ENCODE measurements at regions not wholly inside any gene's neighbourhood (a gene's known extent, or its start where the extent isn't known, plus 50 kb on each side); places are given as distances from the start of the nearest gene placed in this dataset.

DNA sequence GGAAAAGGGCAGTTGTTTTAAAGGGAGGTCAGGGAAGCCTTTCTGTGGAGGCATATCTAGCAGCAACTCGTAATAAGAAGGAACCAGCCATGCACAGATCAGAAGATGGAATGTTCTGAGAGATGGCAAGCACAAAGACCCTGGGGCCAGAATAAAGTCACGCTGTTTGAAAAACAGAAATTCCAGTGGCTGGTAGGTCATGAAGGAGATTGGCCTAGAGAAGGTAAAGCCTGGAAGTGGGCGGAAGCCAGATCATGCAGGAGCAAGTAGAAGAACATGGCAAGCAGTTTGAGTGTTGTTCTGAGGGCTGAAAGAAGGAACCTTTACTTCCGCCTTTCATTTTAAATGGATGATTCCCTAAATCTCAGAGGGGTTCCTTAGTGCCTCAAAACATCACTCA, 208.1 kb upstream of the PPP2R3A start:
- Mint-ChIP-seq H3K27me3 (ENCODE audit: low read depth) (no peaks in the 10 kb centered on the region), H3K9me3 (peaks cover 0 to 3% of the 10 kb centered on the region in 2 donors), H3K4me3 (no peak overlapping the region), H3K27ac (no peak overlapping the region), H3K4me1 (ENCODE audit: low read depth) (no peaks in the 10 kb centered on the region), H3K36me3 (ENCODE audit: insufficient read depth in 2 of 2) (no peaks in the 10 kb centered on the region)
- no peak for DNase-seq
- ATAC-seq (replicated peaks in 1 of 2), result no peak

DNA sequence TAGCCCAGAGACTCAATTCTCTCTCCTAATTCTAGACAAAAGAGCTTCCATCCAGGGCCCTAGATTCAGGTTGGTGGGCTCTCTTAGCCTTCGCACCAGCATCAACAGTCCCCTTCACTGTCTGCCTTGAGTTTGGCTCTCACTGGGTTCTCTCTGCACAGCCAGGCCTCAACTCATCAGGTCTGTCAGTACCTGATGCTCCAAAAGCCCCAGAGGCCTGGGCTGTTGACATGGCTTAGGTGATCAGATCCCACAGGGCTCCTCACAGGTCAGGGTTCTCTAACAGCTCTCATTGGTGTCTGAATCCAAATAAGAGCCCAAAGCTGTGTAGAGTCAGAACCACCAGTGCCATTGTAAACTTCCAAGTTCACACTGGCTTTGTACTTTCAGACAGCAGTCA, 206.6 kb upstream of the PPP2R3A start:
- no peaks in the 10 kb centered on the region for H3K4me1 Mint-ChIP-seq (ENCODE audit: low read depth)
- DNase-seq (no peak), ATAC-seq (replicated peaks in 1 of 2) (no peak)
- H3K4me3 Mint-ChIP-seq, result no peak overlapping the region
- H3K36me3 Mint-ChIP-seq (ENCODE audit: insufficient read depth in 2 of 2), result no peaks in the 10 kb centered on the region
- peaks cover 0 to 3% of the 10 kb centered on the region in 2 donors for H3K9me3 Mint-ChIP-seq
- H3K27ac Mint-ChIP-seq, result no peak overlapping the region
- H3K27me3 Mint-ChIP-seq (ENCODE audit: low read depth), result no peaks in the 10 kb centered on the region

DNA sequence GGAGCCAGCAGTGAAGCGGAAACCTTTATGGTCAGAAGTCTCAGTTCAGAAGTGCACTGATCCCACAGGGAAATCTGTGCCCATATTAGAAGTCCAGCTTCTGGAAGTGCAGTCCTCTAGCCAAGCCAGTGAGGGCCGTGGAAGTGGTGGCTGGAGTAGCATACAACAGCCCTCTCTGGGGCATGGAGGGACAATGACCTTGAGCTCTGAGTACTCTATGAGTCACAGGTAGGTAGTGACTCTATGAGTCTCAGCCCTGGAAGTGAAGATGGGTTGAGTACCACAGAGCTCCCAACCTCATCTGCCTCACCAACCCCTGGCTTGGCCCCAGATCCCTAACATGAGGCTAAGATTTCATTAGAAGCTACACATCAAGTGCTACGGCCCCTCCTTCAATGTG, 205.9 kb upstream of the PPP2R3A start:
- no peaks in the 10 kb centered on the region for H3K4me1 Mint-ChIP-seq (ENCODE audit: low read depth)
- no peaks in the 10 kb centered on the region for H3K27me3 Mint-ChIP-seq (ENCODE audit: low read depth)
- peaks cover 1 to 4% of the 10 kb centered on the region in 2 donors for H3K9me3 Mint-ChIP-seq
- no peak overlapping the region for H3K4me3 Mint-ChIP-seq
- ATAC-seq (replicated peaks in 1 of 2) (no peak), DNase-seq (no peak)
- H3K27ac Mint-ChIP-seq, result no peak overlapping the region
- H3K36me3 Mint-ChIP-seq (ENCODE audit: insufficient read depth in 2 of 2), result no peaks in the 10 kb centered on the region

DNA sequence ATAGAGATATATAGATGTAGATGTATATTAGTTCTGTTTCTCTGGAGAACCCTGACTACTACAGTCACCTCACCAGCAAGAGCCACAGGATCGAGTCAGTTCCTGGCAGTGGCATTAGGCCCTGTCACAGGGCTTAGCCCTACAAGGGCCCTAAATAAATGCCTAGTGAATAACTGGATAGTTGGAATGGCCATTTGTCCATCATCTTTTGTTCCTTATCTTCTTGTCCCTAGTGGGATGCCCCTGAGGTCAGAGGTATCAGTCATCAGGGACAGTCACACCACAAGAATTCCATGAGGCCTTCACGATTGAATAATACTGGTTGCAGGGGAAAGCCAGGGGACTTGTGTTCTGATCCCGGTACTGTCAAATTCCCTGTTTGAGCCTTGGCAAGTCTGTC, 204.9 kb upstream of the PPP2R3A start:
- H3K4me1 Mint-ChIP-seq (ENCODE audit: low read depth), result no peaks in the 10 kb centered on the region
- H3K27me3 Mint-ChIP-seq (ENCODE audit: low read depth), result no peaks in the 10 kb centered on the region
- H3K4me3 Mint-ChIP-seq, result no peak overlapping the region
- DNase-seq, result no peak
- no peak for ATAC-seq (replicated peaks in 1 of 2)
- no peak overlapping the region for H3K27ac Mint-ChIP-seq
- H3K36me3 Mint-ChIP-seq (ENCODE audit: insufficient read depth in 2 of 2), result no peaks in the 10 kb centered on the region
- H3K9me3 Mint-ChIP-seq, result peaks cover 1 to 4% of the 10 kb centered on the region in 2 donors

DNA sequence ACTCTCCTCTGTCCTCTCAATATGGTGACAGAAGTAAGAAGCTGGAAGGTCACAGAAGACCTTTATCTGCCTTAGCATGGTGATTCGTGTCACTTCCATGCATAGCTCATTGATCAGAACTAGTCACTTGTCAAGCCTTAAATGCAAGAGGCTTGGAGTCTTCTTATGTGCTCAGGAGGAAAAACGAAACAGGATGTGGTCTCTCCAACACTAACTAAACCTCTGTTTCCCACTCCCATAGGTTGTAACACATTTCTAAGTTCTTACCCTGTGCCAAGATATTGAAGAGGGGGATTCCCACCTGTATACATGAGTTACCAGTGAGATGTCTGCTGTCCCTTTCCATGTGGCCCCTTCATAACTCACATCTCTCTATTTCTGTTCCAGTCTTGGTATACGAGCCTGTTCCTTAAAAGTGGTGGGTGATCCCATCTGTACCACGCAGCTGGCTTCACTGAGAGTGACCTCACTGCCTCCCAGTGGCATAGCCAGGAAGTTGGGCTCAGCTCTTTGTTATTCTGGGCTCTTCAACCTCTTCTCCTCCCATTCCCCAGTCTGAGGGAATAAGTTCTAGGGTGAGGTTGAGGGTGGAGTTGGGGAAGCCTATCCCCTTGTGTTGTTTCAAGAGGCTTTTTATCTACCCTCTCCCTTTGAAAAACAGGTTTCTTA, 203.2 kb upstream of the PPP2R3A start:
- H3K4me3 Mint-ChIP-seq, result no peak overlapping the region
- H3K4me1 Mint-ChIP-seq (ENCODE audit: low read depth), result no peaks in the 10 kb centered on the region
- no peak overlapping the region for H3K27ac Mint-ChIP-seq
- peaks cover 3 to 6% of the 10 kb centered on the region in 2 donors for H3K9me3 Mint-ChIP-seq
- no peaks in the 10 kb centered on the region for H3K27me3 Mint-ChIP-seq (ENCODE audit: low read depth)
- H3K36me3 Mint-ChIP-seq (ENCODE audit: insufficient read depth in 2 of 2), result no peaks in the 10 kb centered on the region
- ATAC-seq (replicated peaks in 1 of 2) (no peak), DNase-seq (no peak)

DNA sequence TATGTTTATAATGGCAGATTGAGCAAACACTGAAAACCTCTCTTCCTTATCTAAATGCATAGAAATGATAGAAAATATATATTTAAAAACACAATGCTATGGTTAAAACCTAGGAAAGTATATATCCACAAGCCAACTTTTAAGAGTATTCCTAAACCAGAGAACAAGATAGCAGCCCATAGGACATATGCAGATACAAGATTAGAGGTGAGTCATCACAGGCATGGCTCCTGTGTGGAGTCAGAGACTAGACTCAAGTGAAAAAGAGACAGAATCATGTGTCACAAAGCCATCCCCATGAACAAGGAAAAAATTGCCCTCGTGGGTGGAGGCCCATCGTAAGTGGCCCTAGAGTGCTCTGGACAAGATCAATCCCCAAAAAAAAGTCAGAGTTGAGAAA, 199.4 kb upstream of the PPP2R3A start:
- Mint-ChIP-seq H3K36me3 (ENCODE audit: insufficient read depth in 2 of 2) (no peaks in the 10 kb centered on the region), H3K4me1 (ENCODE audit: low read depth) (no peaks in the 10 kb centered on the region), H3K4me3 (no peak overlapping the region), H3K9me3 (peaks cover 3 to 6% of the 10 kb centered on the region in 2 donors), H3K27ac (no peak overlapping the region), H3K27me3 (ENCODE audit: low read depth) (no peaks in the 10 kb centered on the region)
- DNase-seq, result no peak
- no peak for ATAC-seq (replicated peaks in 1 of 2)

DNA sequence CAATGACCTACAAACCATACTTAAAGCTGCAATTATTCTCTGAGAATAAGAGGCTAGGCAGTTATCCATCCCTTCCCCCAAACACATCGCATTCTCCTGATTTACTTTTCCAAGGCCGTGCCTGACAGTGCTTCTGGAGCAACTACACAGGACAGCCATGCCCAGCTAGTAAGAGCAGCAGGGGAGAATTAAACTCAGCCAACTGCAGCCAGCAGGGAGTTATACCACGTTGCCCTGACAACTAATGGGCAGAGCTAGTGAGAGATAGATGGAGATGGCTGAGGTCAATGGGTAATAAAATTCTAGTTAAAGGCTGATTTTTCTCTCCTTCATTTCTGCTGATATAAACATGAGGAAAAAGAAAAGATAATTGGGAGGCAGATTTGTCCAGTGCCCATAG, 193.8 kb upstream of the PPP2R3A start:
- Mint-ChIP-seq H3K27ac (no peak overlapping the region), H3K4me1 (ENCODE audit: low read depth) (no peaks in the 10 kb centered on the region), H3K9me3 (peaks cover 2% of the 10 kb centered on the region in 2 donors), H3K27me3 (ENCODE audit: low read depth) (no peaks in the 10 kb centered on the region), H3K36me3 (ENCODE audit: insufficient read depth in 2 of 2) (no peaks in the 10 kb centered on the region), H3K4me3 (no peak overlapping the region)
- ATAC-seq (replicated peaks in 1 of 2) (no peak), DNase-seq (no peak)

DNA sequence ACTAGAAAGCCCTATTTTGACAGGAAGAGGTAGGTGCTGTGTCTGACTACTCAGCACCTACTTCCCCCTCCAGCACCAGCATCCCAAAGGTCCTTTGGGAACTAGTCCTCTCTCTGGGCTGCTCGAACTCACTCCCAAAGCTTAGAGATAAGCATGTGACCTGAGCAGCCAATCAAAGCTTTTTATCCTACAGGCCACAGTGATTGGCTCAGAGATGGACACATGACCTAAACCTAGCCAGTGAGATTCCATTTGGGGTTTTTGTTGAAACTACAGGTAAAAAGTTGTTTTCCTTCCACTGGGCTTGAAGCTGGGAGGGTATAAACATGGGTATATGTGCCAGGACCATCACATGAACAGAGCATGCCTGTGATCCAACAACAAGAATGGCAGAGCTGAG, 186.5 kb upstream of the PPP2R3A start:
- Mint-ChIP-seq H3K9me3 (peaks cover 0 to 1% of the 10 kb centered on the region in 2 donors), H3K27ac (no peak overlapping the region), H3K36me3 (ENCODE audit: insufficient read depth in 2 of 2) (no peaks in the 10 kb centered on the region), H3K4me1 (ENCODE audit: low read depth) (no peaks in the 10 kb centered on the region), H3K4me3 (no peak overlapping the region), H3K27me3 (ENCODE audit: low read depth) (no peaks in the 10 kb centered on the region)
- DNase-seq, result no peak
- no peak for ATAC-seq (replicated peaks in 1 of 2)

DNA sequence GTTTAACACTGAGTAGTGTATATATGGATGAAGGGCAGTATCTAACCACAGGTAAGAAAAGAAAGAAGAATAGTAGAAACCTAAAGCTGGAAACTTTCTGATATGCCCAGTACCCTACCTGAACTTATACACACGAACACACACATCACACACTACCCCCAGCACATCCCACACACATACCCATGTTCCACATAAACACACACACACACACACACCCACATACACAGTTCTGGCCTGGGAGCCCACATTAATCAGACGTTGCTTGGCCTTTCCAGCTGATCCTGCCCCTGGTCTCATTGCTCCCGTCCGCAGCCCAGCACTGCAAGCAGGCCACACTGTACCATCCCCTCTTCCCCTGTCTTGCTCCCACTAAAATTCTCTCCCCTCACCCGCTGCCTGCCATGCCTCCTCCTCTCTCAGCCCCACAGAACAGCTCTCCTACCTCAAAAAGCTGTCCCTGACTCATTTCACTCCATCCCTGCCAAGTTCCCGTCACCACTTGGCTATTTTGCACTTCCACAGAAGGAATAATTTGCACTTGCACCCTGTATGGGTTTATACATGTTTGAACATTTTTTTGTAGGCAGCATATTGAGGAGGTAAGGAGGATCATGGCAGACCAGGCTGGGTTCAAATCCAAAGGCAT, 185.8 kb upstream of the PPP2R3A start:
- H3K4me1 Mint-ChIP-seq (ENCODE audit: low read depth), result no peaks in the 10 kb centered on the region
- ATAC-seq (replicated peaks in 1 of 2) (no peak), DNase-seq (no peak)
- H3K4me3 Mint-ChIP-seq, result no peak overlapping the region
- H3K27ac Mint-ChIP-seq, result no peak overlapping the region
- no peaks in the 10 kb centered on the region for H3K27me3 Mint-ChIP-seq (ENCODE audit: low read depth)
- H3K9me3 Mint-ChIP-seq, result peaks cover 0 to 3% of the 10 kb centered on the region in 2 donors
- no peaks in the 10 kb centered on the region for H3K36me3 Mint-ChIP-seq (ENCODE audit: insufficient read depth in 2 of 2)

DNA sequence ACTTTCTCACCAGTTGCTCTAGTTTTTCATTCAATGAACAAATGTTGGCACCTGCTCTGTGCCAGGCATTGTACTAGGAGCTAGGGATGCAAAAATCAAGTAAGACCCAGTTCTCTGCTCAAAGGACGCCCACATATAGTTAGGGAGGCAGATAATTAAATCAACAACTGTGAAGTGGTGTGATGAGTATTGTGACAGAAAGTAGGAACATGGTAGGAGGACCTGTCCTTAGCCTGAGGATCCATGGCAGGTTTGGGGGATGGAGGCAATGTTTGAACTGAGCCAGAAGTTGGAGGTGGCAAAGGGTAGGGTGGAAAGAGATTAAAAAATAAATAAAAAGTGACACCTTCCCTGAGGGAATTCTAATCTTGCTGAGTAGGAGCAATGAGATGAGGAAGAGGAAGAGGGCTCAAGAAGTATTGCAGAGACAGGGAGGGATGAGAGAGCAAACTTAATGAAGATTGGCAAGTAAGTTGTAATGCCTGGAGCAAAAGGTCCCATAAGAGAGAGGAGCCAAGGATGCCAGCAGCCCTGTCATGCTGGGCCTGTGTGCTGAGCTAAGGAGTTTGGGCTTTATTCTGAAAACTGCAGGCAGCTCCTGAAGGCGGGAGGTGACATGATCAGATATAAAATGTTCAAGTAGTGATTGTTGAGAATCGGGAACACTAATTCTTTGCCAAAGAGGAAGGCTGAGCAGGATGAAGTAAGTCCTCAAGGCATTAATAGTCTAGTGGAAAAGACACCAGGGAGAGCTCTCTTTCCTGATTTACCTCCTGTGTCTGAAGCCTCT, 184.3 kb upstream of the PPP2R3A start:
- Mint-ChIP-seq H3K4me1 (ENCODE audit: low read depth) (no peaks in the 10 kb centered on the region), H3K27me3 (ENCODE audit: low read depth) (no peaks in the 10 kb centered on the region), H3K4me3 (no peak overlapping the region), H3K36me3 (ENCODE audit: insufficient read depth in 2 of 2) (no peaks in the 10 kb centered on the region), H3K27ac (no peak overlapping the region), H3K9me3 (peaks cover 0 to 3% of the 10 kb centered on the region in 2 donors)
- ATAC-seq (replicated peaks in 1 of 2) (no peak), DNase-seq (no peak)

DNA sequence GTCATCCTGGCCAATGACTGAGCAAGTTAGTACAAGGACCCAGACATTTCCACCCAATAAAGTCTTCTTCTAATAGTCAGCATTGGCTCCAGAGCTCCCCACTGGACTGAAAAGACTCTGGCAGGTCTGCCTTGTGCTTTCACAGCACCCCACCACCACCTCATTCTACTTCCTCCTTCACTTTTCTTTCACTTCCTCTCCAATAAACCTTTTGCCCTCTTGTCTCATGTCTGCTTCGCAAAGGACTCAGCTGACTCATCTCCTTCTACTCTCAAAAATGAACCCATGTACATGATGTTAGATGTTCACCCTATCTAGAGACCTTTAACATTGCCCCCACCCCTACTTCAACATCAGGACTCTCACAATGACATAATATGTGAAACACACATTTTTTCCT, 181.0 kb upstream of the PPP2R3A start:
- no peaks in the 10 kb centered on the region for H3K36me3 Mint-ChIP-seq (ENCODE audit: insufficient read depth in 2 of 2)
- peaks cover 0 to 2% of the 10 kb centered on the region in 2 donors for H3K9me3 Mint-ChIP-seq
- H3K27me3 Mint-ChIP-seq (ENCODE audit: low read depth), result no peaks in the 10 kb centered on the region
- no peaks in the 10 kb centered on the region for H3K4me1 Mint-ChIP-seq (ENCODE audit: low read depth)
- no peak overlapping the region for H3K27ac Mint-ChIP-seq
- no peak for DNase-seq
- no peak for ATAC-seq (replicated peaks in 1 of 2)
- H3K4me3 Mint-ChIP-seq, result no peak overlapping the region

DNA sequence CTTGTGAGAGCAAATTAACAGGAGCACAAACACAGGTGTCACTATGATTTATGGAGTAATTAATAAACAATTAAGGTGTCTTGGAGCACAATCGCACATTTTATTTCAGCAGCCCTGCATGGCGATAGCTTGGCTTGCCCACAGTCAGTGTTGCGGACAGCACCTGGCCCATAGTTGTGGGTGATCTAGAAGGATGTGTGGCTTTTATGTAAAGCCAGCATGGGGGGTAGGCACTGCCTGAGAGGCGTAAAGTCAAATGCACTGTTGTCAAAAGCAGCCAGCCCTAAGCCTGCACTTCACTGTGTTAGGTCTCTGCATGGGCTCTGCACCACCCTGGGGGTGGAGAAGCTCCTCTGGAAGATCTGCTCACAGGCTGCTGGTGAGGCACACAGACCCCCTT, 177.4 kb upstream of the PPP2R3A start:
- Mint-ChIP-seq H3K4me3 (no peak overlapping the region), H3K27ac (no peak overlapping the region), H3K27me3 (ENCODE audit: low read depth) (no peaks in the 10 kb centered on the region), H3K4me1 (ENCODE audit: low read depth) (no peaks in the 10 kb centered on the region), H3K9me3 (peaks cover 0 to 5% of the 10 kb centered on the region in 2 donors), H3K36me3 (ENCODE audit: insufficient read depth in 2 of 2) (no peaks in the 10 kb centered on the region)
- ATAC-seq (replicated peaks in 1 of 2) (no peak), DNase-seq (no peak)

DNA sequence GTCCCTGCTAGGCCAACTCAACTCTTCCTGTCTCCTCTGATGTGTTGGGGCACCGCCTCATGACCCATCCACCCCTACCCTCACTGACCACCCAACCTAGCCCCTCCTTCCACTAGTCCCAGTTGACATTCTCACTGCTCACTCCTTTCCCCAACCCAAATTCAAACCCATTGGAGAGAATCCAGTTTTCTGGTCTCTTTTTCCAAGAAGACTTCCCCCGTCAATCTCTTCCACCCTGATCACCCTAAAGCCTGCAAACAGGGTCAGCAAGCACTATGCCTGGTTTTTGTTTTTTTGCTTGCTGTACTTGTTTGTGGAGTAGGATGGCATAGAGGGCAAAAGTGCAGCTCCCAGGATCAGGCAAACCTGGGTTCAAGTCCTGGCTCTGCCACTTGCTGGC, 176.6 kb upstream of the PPP2R3A start:
- Mint-ChIP-seq H3K27me3 (ENCODE audit: low read depth) (no peaks in the 10 kb centered on the region), H3K27ac (no peak overlapping the region), H3K4me1 (ENCODE audit: low read depth) (no peaks in the 10 kb centered on the region), H3K36me3 (ENCODE audit: insufficient read depth in 2 of 2) (no peaks in the 10 kb centered on the region), H3K9me3 (peaks cover 0 to 5% of the 10 kb centered on the region in 2 donors), H3K4me3 (no peak overlapping the region)
- DNase-seq (no peak), ATAC-seq (replicated peaks in 1 of 2) (no peak)

Measured in activated T-cell treated with anti-CD3 and anti-CD28 coated beads, Interleukin-2, amount 50 U/mL, for 72 hours (primary cell).